ENCODE measurements at regions not wholly inside any gene's neighbourhood (a gene's known extent, or its start where the extent isn't known, plus 50 kb on each side); places are given as distances from the start of the nearest gene placed in this dataset.

DNA sequence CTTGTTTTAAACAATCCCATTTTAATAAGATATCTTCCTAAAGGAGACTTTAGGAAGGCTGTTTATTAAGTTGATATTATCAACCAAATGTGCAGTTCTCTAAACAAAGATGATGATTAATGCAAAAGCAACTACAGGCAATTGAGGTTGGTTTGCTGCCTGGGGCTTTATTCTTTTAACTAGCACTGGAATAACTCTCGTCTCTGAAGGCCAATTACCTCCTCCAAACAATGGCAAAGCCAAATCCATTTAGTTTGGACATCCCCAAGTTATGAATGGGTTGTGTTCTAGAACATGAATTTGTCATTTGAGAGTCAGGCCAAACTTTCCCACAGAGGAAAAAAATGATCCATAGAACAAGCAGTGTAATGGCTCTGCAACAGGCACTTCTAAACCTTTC is 114.1 kb downstream of the SLC16A9 start:
- TF ChIP-seq, protein P1, sequence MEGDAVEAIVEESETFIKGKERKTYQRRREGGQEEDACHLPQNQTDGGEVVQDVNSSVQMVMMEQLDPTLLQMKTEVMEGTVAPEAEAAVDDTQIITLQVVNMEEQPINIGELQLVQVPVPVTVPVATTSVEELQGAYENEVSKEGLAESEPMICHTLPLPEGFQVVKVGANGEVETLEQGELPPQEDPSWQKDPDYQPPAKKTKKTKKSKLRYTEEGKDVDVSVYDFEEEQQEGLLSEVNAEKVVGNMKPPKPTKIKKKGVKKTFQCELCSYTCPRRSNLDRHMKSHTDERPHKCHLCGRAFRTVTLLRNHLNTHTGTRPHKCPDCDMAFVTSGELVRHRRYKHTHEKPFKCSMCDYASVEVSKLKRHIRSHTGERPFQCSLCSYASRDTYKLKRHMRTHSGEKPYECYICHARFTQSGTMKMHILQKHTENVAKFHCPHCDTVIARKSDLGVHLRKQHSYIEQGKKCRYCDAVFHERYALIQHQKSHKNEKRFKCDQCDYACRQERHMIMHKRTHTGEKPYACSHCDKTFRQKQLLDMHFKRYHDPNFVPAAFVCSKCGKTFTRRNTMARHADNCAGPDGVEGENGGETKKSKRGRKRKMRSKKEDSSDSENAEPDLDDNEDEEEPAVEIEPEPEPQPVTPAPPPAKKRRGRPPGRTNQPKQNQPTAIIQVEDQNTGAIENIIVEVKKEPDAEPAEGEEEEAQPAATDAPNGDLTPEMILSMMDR (IDR thresholded peaks at IDR 0.05; ENCODE audit: control extremely low read depth in 1 of 3, insufficient read depth in 1 of 3, low read depth in 1 of 3, low read length in 3 of 3), result no peak
- TF ChIP-seq GTF2F1 (IDR thresholded peaks at IDR 0.05; ENCODE audit: borderline replicate concordance, low read depth, low read length) (no peak), CEBPB (IDR thresholded peaks at IDR 0.05; ENCODE audit: low read depth, low read length) (no peak), TAF1 (IDR thresholded peaks at IDR 0.05; ENCODE audit: low read depth, low read length) (no peak), YY1 (IDR thresholded peaks at IDR 0.05; ENCODE audit: low read depth, low read length) (no peak), POLR2A (IDR thresholded peaks at IDR 0.05; ENCODE audit: control extremely low read depth in 1 of 2, low read depth in 2 of 2, low read length in 2 of 2) (no peak), TCF12 (IDR thresholded peaks at IDR 0.05; ENCODE audit: low read depth, low read length) (no peak)
- TF ChIP-seq, protein P2, sequence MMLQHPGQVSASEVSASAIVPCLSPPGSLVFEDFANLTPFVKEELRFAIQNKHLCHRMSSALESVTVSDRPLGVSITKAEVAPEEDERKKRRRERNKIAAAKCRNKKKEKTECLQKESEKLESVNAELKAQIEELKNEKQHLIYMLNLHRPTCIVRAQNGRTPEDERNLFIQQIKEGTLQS (IDR thresholded peaks at IDR 0.05; ENCODE audit: insufficient read depth, low read depth, low read length), result no peak
